ENCODE measurements at regions not wholly inside any gene's neighbourhood (a gene's known extent, or its start where the extent isn't known, plus 50 kb on each side); places are given as distances from the start of the nearest gene placed in this dataset.

DNA sequence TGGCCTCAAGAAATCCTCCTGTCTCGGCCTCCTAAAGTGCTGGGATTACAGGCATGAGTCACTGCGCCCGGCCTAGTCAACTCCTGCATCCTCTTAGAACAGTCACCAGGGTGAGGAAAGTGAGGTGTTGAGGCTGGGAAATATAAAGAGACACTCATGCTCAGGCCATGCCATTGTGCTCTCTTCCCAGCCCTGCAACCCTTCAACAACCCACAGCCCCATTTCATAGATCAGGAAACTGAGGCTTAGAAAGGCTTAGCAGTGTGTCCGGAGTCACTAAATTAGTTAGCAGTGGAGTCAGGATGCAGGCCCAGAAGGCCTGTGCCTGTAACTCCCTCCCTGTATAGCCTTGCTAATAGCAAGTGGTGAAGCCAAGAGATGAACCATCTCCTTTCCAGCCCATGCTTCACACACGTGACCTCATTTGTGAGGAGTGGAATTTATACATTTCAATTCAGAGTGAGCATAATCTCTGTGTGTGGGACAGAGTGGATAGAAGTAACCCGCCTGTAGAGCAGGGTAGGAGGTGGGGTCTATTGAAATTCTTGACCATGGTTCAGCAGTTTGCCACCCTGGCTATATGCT, 51.7 kb upstream of the USP3 start:
- TF ChIP-seq, protein P1, sequence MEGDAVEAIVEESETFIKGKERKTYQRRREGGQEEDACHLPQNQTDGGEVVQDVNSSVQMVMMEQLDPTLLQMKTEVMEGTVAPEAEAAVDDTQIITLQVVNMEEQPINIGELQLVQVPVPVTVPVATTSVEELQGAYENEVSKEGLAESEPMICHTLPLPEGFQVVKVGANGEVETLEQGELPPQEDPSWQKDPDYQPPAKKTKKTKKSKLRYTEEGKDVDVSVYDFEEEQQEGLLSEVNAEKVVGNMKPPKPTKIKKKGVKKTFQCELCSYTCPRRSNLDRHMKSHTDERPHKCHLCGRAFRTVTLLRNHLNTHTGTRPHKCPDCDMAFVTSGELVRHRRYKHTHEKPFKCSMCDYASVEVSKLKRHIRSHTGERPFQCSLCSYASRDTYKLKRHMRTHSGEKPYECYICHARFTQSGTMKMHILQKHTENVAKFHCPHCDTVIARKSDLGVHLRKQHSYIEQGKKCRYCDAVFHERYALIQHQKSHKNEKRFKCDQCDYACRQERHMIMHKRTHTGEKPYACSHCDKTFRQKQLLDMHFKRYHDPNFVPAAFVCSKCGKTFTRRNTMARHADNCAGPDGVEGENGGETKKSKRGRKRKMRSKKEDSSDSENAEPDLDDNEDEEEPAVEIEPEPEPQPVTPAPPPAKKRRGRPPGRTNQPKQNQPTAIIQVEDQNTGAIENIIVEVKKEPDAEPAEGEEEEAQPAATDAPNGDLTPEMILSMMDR (IDR thresholded peaks at IDR 0.05; ENCODE audit: low read depth, low read length): no peak
- no peak for DNase-seq

GRCh38 chr15:63453186-63453905, 51.0 kb upstream of the USP3 start:
- no peak for DNase-seq
- TF ChIP-seq, protein P1 (IDR thresholded peaks at IDR 0.05; ENCODE audit: low read depth, low read length): no peak
- H3K36me3 ChIP-seq: no peaks in the 10 kb centered on the region
- H3K27me3 ChIP-seq (ENCODE audit: insufficient read depth, low read depth, severe bottlenecking): no peaks in the 10 kb centered on the region
- no peak overlapping the region for H3K4me3 ChIP-seq (ENCODE audit: low read depth, low read length)
- no peak overlapping the region for H3K27ac ChIP-seq
- no peaks in the 10 kb centered on the region for H3K9me3 ChIP-seq (ENCODE audit: severe bottlenecking)

More for the DNA sequence above, 51.7 kb upstream of the USP3 start:
- no peak overlapping the region for H3K27ac ChIP-seq
- H3K36me3 ChIP-seq: no peaks in the 10 kb centered on the region
- no peaks in the 10 kb centered on the region for H3K27me3 ChIP-seq (ENCODE audit: insufficient read depth, low read depth, severe bottlenecking)
- no peaks in the 10 kb centered on the region for H3K9me3 ChIP-seq (ENCODE audit: severe bottlenecking)
- H3K4me3 ChIP-seq (ENCODE audit: low read depth, low read length): no peak overlapping the region

DNA sequence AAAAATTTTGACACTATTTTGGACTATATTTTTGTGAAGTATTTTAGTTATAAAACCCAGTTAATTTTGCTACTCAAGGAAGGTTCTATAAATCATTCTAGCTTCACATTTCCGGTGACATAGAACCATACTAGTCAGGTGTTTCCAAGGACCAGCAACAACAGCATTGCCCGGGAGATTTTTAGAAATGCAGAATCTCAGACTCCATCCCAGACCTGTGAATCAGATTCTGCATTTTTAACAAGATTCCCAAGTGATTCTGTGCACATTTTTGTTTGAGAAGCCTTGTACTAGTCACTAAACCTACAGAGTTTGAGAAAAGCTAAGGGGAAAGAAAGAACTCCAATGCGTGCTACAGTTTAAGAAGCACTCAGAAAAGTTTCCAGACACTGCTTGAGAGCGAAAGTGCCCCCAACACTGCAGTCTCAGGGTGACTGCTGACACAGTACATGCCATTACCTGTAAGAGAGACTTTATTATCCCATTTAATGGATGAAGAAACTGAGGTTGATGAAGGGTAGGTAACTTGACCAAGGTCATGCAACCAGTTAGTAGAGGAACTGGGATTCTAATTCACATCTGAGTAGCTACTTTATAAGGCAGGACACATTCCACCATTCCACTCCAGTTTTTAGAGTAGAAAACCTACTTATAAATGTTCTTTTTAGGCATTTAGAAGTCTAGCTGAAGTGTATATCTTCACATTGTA, 49.7 kb upstream of the USP3 start:
- H3K27me3 ChIP-seq (ENCODE audit: insufficient read depth, low read depth, severe bottlenecking): no peaks in the 10 kb centered on the region
- DNase-seq: no peak
- H3K9me3 ChIP-seq (ENCODE audit: severe bottlenecking): peaks cover 4% of the 10 kb centered on the region
- H3K27ac ChIP-seq: no peak overlapping the region
- TF ChIP-seq, protein P1 (IDR thresholded peaks at IDR 0.05; ENCODE audit: low read depth, low read length): no peak
- H3K4me3 ChIP-seq (ENCODE audit: low read depth, low read length): no peak overlapping the region
- no peaks in the 10 kb centered on the region for H3K36me3 ChIP-seq

Data from WERI-Rb-1 (cell line).